Glutamatergic neuron (in vitro differentiated cells): ENCODE measurements at regions not wholly inside any gene's neighbourhood (a gene's known extent, or its start where the extent isn't known, plus 50 kb on each side); places are given as distances from the start of the nearest gene placed in this dataset.

ENCODE experiments used
- DNase-seq: peaks from one replicate; pipeline ENCODE4 v3.0.0; 2022
- H3K27ac Mint-ChIP-seq: one replicate; pipeline ENCODE4 v1.8.0; 2020; ENCODE audit warnings: mild to moderate bottlenecking, mixed read lengths, inconsistent platforms; ENCODE audit not compliant: unreplicated experiment
- H3K27me3 Mint-ChIP-seq: one replicate; pipeline ENCODE4 v1.8.0; 2020; ENCODE audit warnings: mild to moderate bottlenecking, moderate library complexity, mixed read lengths, inconsistent platforms; ENCODE audit not compliant: unreplicated experiment
- H3K36me3 Mint-ChIP-seq: one replicate; pipeline ENCODE4 v1.8.0; 2020; ENCODE audit warnings: mild to moderate bottlenecking, mixed read lengths, inconsistent platforms; ENCODE audit not compliant: unreplicated experiment
- H3K4me1 Mint-ChIP-seq: one replicate; pipeline ENCODE4 v1.8.0; 2020; ENCODE audit warnings: mild to moderate bottlenecking, low read depth, mixed read lengths, inconsistent platforms; ENCODE audit not compliant: unreplicated experiment
- H3K4me3 Mint-ChIP-seq: one replicate; pipeline ENCODE4 v1.8.0; 2020; ENCODE audit warnings: mild to moderate bottlenecking, mixed read lengths, inconsistent platforms; ENCODE audit not compliant: unreplicated experiment
- H3K9me3 Mint-ChIP-seq: one replicate; pipeline ENCODE4 v1.8.0; 2020; ENCODE audit warnings: mild to moderate bottlenecking, moderate library complexity, mixed read lengths, inconsistent platforms; ENCODE audit not compliant: unreplicated experiment
- TF ChIP-seq, protein P1 (sequence below): fragments of 200-600 bp; sonication (generic); IDR thresholded peaks from one replicate; pipeline ENCODE4 v1.5.0; 2021; ENCODE audit not compliant: partially characterized antibody, unreplicated experiment

- Mint-ChIP-seq H3K9me3 (no peaks in the 10 kb centered on the region), H3K36me3 (peaks cover 3% of the 10 kb centered on the region), H3K4me3 (no peak overlapping the region), H3K27me3 (no peaks in the 10 kb centered on the region), H3K4me1 (peaks cover 2% of the 10 kb centered on the region), H3K27ac (no peak overlapping the region)
- DNase-seq = no peak
- TF ChIP-seq, protein P1, sequence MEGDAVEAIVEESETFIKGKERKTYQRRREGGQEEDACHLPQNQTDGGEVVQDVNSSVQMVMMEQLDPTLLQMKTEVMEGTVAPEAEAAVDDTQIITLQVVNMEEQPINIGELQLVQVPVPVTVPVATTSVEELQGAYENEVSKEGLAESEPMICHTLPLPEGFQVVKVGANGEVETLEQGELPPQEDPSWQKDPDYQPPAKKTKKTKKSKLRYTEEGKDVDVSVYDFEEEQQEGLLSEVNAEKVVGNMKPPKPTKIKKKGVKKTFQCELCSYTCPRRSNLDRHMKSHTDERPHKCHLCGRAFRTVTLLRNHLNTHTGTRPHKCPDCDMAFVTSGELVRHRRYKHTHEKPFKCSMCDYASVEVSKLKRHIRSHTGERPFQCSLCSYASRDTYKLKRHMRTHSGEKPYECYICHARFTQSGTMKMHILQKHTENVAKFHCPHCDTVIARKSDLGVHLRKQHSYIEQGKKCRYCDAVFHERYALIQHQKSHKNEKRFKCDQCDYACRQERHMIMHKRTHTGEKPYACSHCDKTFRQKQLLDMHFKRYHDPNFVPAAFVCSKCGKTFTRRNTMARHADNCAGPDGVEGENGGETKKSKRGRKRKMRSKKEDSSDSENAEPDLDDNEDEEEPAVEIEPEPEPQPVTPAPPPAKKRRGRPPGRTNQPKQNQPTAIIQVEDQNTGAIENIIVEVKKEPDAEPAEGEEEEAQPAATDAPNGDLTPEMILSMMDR = no peak
Measured at GRCh38 chr6:3946778-3947177, 97.6 kb downstream of the FAM50B start.

DNA sequence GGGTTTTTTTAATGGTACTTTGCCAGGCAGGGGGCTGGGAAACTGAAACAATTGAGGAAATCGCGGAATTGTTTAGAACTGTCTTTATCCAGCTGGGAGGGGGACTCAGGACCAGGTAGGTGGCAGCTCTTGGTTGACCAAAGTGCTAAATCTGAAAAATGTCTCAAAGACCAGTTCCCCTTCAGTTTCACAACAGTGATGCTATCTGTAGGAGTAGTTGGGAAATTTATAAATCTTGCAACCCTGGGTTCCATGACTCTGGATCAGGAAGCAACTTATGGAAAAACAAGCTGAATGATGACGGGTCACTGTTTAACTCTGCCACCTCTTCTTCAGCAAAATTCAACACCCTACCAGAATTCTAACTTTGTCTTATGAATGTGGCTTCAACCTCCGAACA lies 99.7 kb downstream of the FAM50B start:
- TF ChIP-seq, protein P1 = no peak
- Mint-ChIP-seq H3K36me3 (peaks cover 5% of the 10 kb centered on the region), H3K27me3 (no peaks in the 10 kb centered on the region), H3K4me1 (peaks cover 2% of the 10 kb centered on the region), H3K27ac (no peak overlapping the region), H3K4me3 (no peak overlapping the region), H3K9me3 (no peaks in the 10 kb centered on the region)
- DNase-seq = no peak

GRCh38 chr6:3949521-3949920 lies 100.3 kb downstream of the FAM50B start:
- H3K4me3 Mint-ChIP-seq = no peak overlapping the region
- TF ChIP-seq, protein P1 = no peak
- no peaks in the 10 kb centered on the region for H3K9me3 Mint-ChIP-seq
- peaks cover 5% of the 10 kb centered on the region for H3K36me3 Mint-ChIP-seq
- no peak for DNase-seq
- H3K27me3 Mint-ChIP-seq = no peaks in the 10 kb centered on the region
- no peak overlapping the region for H3K27ac Mint-ChIP-seq
- peaks cover 2% of the 10 kb centered on the region for H3K4me1 Mint-ChIP-seq

DNA sequence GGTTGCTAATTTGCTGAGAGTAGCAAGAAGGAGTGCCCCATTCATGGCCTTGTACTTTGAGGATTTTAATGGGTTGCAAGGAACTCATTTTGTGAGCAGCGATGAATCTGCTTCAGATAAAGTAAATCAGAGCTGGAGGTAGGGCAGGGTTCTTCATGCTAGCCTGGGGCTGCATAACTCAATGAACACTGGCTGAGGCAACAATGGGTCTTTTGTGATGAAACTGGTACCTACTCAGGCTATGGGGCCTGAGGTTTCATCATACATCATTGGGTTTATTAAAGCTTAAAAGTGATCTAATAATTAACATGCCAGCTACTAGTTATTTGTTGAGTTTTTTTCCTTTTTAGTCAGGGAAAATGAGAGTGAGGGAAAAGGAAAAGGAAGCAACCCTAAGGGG lies 106.9 kb downstream of the FAM50B start:
- no peak for DNase-seq
- no peak overlapping the region for H3K4me3 Mint-ChIP-seq
- H3K4me1 Mint-ChIP-seq = no peaks in the 10 kb centered on the region
- H3K27me3 Mint-ChIP-seq = peaks cover 2% of the 10 kb centered on the region
- peaks cover 5% of the 10 kb centered on the region for H3K36me3 Mint-ChIP-seq
- TF ChIP-seq, protein P1 = no peak
- no peak overlapping the region for H3K27ac Mint-ChIP-seq
- H3K9me3 Mint-ChIP-seq = no peaks in the 10 kb centered on the region

- no peak overlapping the region for H3K4me3 Mint-ChIP-seq
- peaks cover 2% of the 10 kb centered on the region for H3K27me3 Mint-ChIP-seq
- no peaks in the 10 kb centered on the region for H3K9me3 Mint-ChIP-seq
- no peak overlapping the region for H3K27ac Mint-ChIP-seq
- TF ChIP-seq, protein P1 = no peak
- H3K36me3 Mint-ChIP-seq = no peaks in the 10 kb centered on the region
- no peaks in the 10 kb centered on the region for H3K4me1 Mint-ChIP-seq
- DNase-seq = no peak
Measured at GRCh38 chr6:3957321-3957720, 108.1 kb downstream of the FAM50B start.
